SK-N-SH (cell line): ENCODE measurements at regions not wholly inside any gene's neighbourhood (a gene's known extent, or its start where the extent isn't known, plus 50 kb on each side); places are given as distances from the start of the nearest gene placed in this dataset.

Experiments used
- CTCF ChIA-PET: fragments of 300-600, 350-600 bp; formaldehyde crosslinking; extraction: SDS; loops from one replicate; lab custom pipeline; 2021; lab: Yijun Ruan, JAX
- POLR2A ChIA-PET: fragments of 350-600 bp; sonication (Branson Sonifier 250); formaldehyde crosslinking; extraction: SDS; loops from one replicate; lab custom pipeline; 2020; ENCODE audit warnings: antibody characterized with exemption, inconsistent platforms; lab: Yijun Ruan, JAX
- DNase-seq: peaks from one replicate; pipeline ENCODE4 v3.0.0; 2012
- H2AFZ ChIP-seq: fragments of 200-600 bp; sonication (generic); 2 replicates; pipeline ENCODE4 v1.8.1; 2016; ENCODE audit warnings: antibody characterized with exemption, mild to moderate bottlenecking, low read depth
- H3F3A ChIP-seq: fragments of 200-600 bp; sonication (generic); replicated peaks from 2 replicates; pipeline ENCODE3; 2016; ENCODE audit warnings: antibody characterized with exemption, mild to moderate bottlenecking; ENCODE audit not compliant: insufficient read depth
- H3K27ac ChIP-seq, 2 experiments: fragments of 200-500 bp in 1 of 2; fragments of 200-600 bp in 1 of 2; sonication (Bioruptor generic) in 1 of 2; sonication (generic), shearing (Covaris generic) in 1 of 2; 2 replicates each; pipeline versions ENCODE4 v1.5.1 to v1.6.1; 2014 to 2016; ENCODE audit warnings: low read depth in 2 of 2, inconsistent platforms in 1 of 2, low read length in 1 of 2, mild to moderate bottlenecking in 1 of 2, mixed read lengths in 1 of 2
- H3K27me3 ChIP-seq: fragments of 200-600 bp; sonication (generic), shearing (Covaris generic); 2 replicates; pipeline ENCODE4 v1.6.1; 2016; ENCODE audit warnings: mixed run types; ENCODE audit not compliant: insufficient read depth
- H3K36me3 ChIP-seq, 2 experiments: fragments of 200-500 bp in 1 of 2; fragments of 200-600 bp in 1 of 2; sonication (Bioruptor generic) in 1 of 2; sonication (generic) in 1 of 2; replicated peaks in 1 of 2; 2 replicates each; pipeline versions ENCODE3 to v1.5.1; 2014 to 2016; ENCODE audit warnings: low read length in 1 of 2, mild to moderate bottlenecking in 1 of 2; ENCODE audit not compliant: insufficient read depth in 2 of 2, control insufficient read depth in 1 of 2
- H3K4me1 ChIP-seq, 2 experiments: fragments of 200-500 bp in 1 of 2; fragments of 200-600 bp in 1 of 2; sonication (Bioruptor generic) in 1 of 2; sonication (generic), shearing (Covaris generic) in 1 of 2; 2 replicates each; pipeline versions ENCODE4 v1.5.1 to v1.6.1; 2014 to 2016; ENCODE audit warnings: low read depth in 1 of 2, low read length in 1 of 2, mixed run types in 1 of 2; ENCODE audit not compliant: insufficient read depth in 2 of 2, control insufficient read depth in 1 of 2
- H3K4me2 ChIP-seq: fragments of 200-600 bp; sonication (generic), shearing (Covaris generic); 2 replicates; pipeline ENCODE4 v1.6.1; 2017; ENCODE audit warnings: mixed run types
- H3K4me3 ChIP-seq, 2 experiments: fragments of 200-500 bp in 1 of 2; fragments of 200-600 bp in 1 of 2; sonication (Bioruptor generic) in 1 of 2; sonication (generic), shearing (Covaris generic) in 1 of 2; 2 replicates each; pipeline versions ENCODE4 v1.5.1 to v1.8.1; 2014 to 2016; ENCODE audit warnings: low read depth in 2 of 2, inconsistent platforms in 1 of 2, low read length in 1 of 2, mild to moderate bottlenecking in 1 of 2, mixed read lengths in 1 of 2, moderate library complexity in 1 of 2
- H3K79me2 ChIP-seq: fragments of 200-600 bp; sonication (generic); 2 replicates; pipeline ENCODE4 v1.8.1; 2017; ENCODE audit warnings: mild to moderate bottlenecking; ENCODE audit not compliant: insufficient read depth
- H3K9ac ChIP-seq: fragments of 200-600 bp; sonication (generic); 2 replicates; pipeline ENCODE4 v1.6.1; 2017; ENCODE audit warnings: mixed run types
- H3K9me2 ChIP-seq: fragments of 200-600 bp; sonication (generic); 2 replicates; pipeline ENCODE4 v1.6.1; 2017; ENCODE audit warnings: mixed run types
- H3K9me3 ChIP-seq: fragments of 200-600 bp; sonication (generic); 2 replicates; pipeline ENCODE4 v1.6.1; 2017; ENCODE audit warnings: mixed run types, mild to moderate bottlenecking, moderate library complexity
- H4K20me1 ChIP-seq: fragments of 200-600 bp; sonication (generic); 2 replicates; pipeline ENCODE4 v1.6.1; 2017; ENCODE audit warnings: mild to moderate bottlenecking, mixed run types; ENCODE audit not compliant: insufficient read depth
- CHD2 ChIP-seq: fragments of 150-350 bp; IDR thresholded peaks from 2 replicates; pipeline ENCODE4 v1.6.1; 2018; ENCODE audit warnings: low read length; ENCODE audit not compliant: partially characterized antibody
- EP300 ChIP-seq, 2 experiments: IDR thresholded peaks; 2 replicates each; pipeline versions ENCODE4 v1.4.0 to v1.6.1; 2012; ENCODE audit warnings: borderline replicate concordance in 1 of 2, low read depth in 1 of 2, low read length in 1 of 2
- EZH2phosphoT487 ChIP-seq: fragments of 200-600 bp; sonication (generic); IDR thresholded peaks from 2 replicates; pipeline ENCODE4 v1.6.1; 2017; ENCODE audit warnings: low read depth, mixed run types, mild to moderate bottlenecking, antibody characterized with exemption, moderate library complexity, borderline replicate concordance
- FOSL2 ChIP-seq: IDR thresholded peaks from 2 replicates; pipeline ENCODE4 v1.4.0; 2012; ENCODE audit warnings: low read depth, mild to moderate bottlenecking, moderate library complexity, borderline replicate concordance
- FOXJ3 ChIP-seq: sonication (generic); formaldehyde crosslinking; IDR thresholded peaks from 2 replicates; pipeline ENCODE4 v1.5.1; 2020; ENCODE audit warnings: mild to moderate bottlenecking, missing genetic modification reagents
- FOXM1 ChIP-seq: IDR thresholded peaks from 2 replicates; pipeline ENCODE4 v1.4.0; 2012; ENCODE audit warnings: low read depth, mild to moderate bottlenecking
- GABPA ChIP-seq: IDR thresholded peaks from 2 replicates; pipeline ENCODE4 v1.4.0; 2012; ENCODE audit warnings: low read depth, mild to moderate bottlenecking
- JUND ChIP-seq: IDR thresholded peaks from 2 replicates; pipeline ENCODE4 v1.4.0; 2012
- MAX ChIP-seq: IDR thresholded peaks from 2 replicates; pipeline ENCODE4 v1.4.0; 2012; ENCODE audit warnings: low read depth
- MXI1 ChIP-seq: IDR thresholded peaks from 2 replicates; pipeline ENCODE4 v1.6.1; 2012; ENCODE audit warnings: mild to moderate bottlenecking, low read depth, low read length, improper control_type of control experiment
- NFIC ChIP-seq: IDR thresholded peaks from 2 replicates; pipeline ENCODE4 v1.4.0; 2012; ENCODE audit warnings: borderline replicate concordance
- NRF1 ChIP-seq: IDR thresholded peaks from 2 replicates; pipeline ENCODE4 v1.6.1; 2012; ENCODE audit warnings: low read depth, mild to moderate bottlenecking, low read length
- RAD21 ChIP-seq: IDR thresholded peaks from 2 replicates; pipeline ENCODE4 v1.6.1; 2012; ENCODE audit warnings: mild to moderate bottlenecking, low read length
- RCOR1 ChIP-seq: fragments of 150-350 bp; IDR thresholded peaks from 2 replicates; pipeline ENCODE4 v1.6.1; 2017; ENCODE audit warnings: antibody characterized with exemption, low read length
- REST ChIP-seq: IDR thresholded peaks from 2 replicates; pipeline ENCODE4 v1.6.1; 2012; ENCODE audit warnings: mild to moderate bottlenecking, low read depth, low read length, moderate library complexity
- SIN3A ChIP-seq: IDR thresholded peaks from 2 replicates; pipeline ENCODE4 v1.6.1; 2012; ENCODE audit warnings: low read depth, mild to moderate bottlenecking, low read length, moderate library complexity, borderline replicate concordance
- TAF1 ChIP-seq: IDR thresholded peaks from 2 replicates; pipeline ENCODE4 v1.6.1; 2012; ENCODE audit warnings: low read depth, mild to moderate bottlenecking, low read length, moderate library complexity, borderline replicate concordance
- TEAD4 ChIP-seq: IDR thresholded peaks from 2 replicates; pipeline ENCODE4 v1.4.0; 2012; ENCODE audit warnings: mild to moderate bottlenecking, borderline replicate concordance; ENCODE audit not compliant: insufficient read depth
- USF1 ChIP-seq: IDR thresholded peaks from 2 replicates; pipeline ENCODE4 v1.4.0; 2012; ENCODE audit warnings: low read depth, borderline replicate concordance
- YY1 ChIP-seq: IDR thresholded peaks from 2 replicates; pipeline ENCODE4 v1.4.0; 2012; ENCODE audit warnings: low read depth, mild to moderate bottlenecking
- ZBTB33 ChIP-seq: IDR thresholded peaks from 2 replicates; pipeline ENCODE4 v1.4.0; 2012; ENCODE audit warnings: low read depth, borderline replicate concordance
- WGBS: methylation state at CpG from one replicate; pipeline ENCODE4 v1.1.6; 2017; ENCODE audit warnings: low lambda C conversion rate; 5-methylcytosine and 5-hydroxymethylcytosine counted together

- no peak for TF ChIP-seq ZBTB33
- no peak for TF ChIP-seq RAD21
- TF ChIP-seq TEAD4: no peak
- no peak for TF ChIP-seq NRF1
- no peak for TF ChIP-seq NFIC
- TF ChIP-seq FOXM1: no peak
- TF ChIP-seq, all 33 proteins: peak for 0
Observed at GRCh38 chr3:165505657-165506056, 309.5 kb upstream of the SLITRK3 start (continued).

GRCh38 chr3:165504554-165504953 is 308.4 kb upstream of the SLITRK3 start:
- Histone ChIP-seq H3K4me3 (no peak overlapping the region), H3K27me3 (no peaks in the 10 kb centered on the region; the same call in 1 of the 2 replicates), H3K9me3 (no peaks in the 10 kb centered on the region), H3K9ac (no peak overlapping the region), H3K27ac (no peak overlapping the region), H3K4me1 (no peaks in the 10 kb centered on the region), H4K20me1 (no peaks in the 10 kb centered on the region), H3K79me2 (no peaks in the 10 kb centered on the region), H2AFZ (no peak overlapping the region), H3K9me2 (no peaks in the 10 kb centered on the region), H3K4me2 (no peak overlapping the region), H3K36me3 (no peaks in the 10 kb centered on the region), H3F3A (no peaks in the 10 kb centered on the region)
- ChIA-PET POLR2A (no interaction called here), CTCF (no interaction called here)
- TF ChIP-seq RCOR1 (no peak), TAF1 (no peak), USF1 (no peak), MXI1 (no peak), EZH2phosphoT487 (no peak), NFIC (no peak), CHD2 (no peak), FOXJ3 (no peak), EP300 (IDR thresholded peaks at IDR 0.05; ENCODE audit: borderline replicate concordance in 1 of 2, low read depth in 1 of 2, low read length in 1 of 2) (no peak), GABPA (no peak), FOSL2 (no peak), MAX (no peak), RAD21 (no peak), FOXM1 (no peak), YY1 (no peak), NRF1 (no peak), JUND (no peak), REST (no peak), SIN3A (no peak), TEAD4 (no peak)
- DNase-seq: no peak
- 4% methylated on average over 1 of the region's 1 CpG for WGBS
